ENCODE measurements at regions not wholly inside any gene's neighbourhood (a gene's known extent, or its start where the extent isn't known, plus 50 kb on each side); places are given as distances from the start of the nearest gene placed in this dataset.

GRCh38 chr5:124353016-124353415 is 393.4 kb downstream of the ZNF608 start:
- no peak for DNase-seq

DNA sequence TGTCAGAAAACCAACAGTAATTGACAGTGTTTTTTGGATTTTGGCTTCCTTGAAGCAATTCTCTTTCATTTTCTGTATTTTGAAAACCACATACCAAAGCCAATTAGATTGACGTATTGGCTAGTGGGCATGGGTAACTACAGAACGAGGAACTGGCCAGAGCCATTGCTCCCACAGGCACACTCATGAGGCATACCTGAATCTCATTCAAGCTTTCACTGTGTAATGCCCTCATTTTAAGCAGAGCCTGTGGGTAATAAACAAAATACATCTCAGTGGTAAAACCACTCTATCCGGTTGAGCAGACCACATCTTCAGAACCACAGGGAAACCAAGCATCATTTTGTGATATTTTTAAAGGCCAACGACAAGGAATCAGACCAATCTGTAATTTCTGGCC is 394.1 kb downstream of the ZNF608 start:
- DNase-seq: no peak

GRCh38 chr5:124349931-124350330 is 396.5 kb downstream of the ZNF608 start:
- DNase-seq: no peak

GRCh38 chr5:124343451-124343867 is 403.0 kb downstream of the ZNF608 start:
- peak; percentile 8 for DNase-seq

DNA sequence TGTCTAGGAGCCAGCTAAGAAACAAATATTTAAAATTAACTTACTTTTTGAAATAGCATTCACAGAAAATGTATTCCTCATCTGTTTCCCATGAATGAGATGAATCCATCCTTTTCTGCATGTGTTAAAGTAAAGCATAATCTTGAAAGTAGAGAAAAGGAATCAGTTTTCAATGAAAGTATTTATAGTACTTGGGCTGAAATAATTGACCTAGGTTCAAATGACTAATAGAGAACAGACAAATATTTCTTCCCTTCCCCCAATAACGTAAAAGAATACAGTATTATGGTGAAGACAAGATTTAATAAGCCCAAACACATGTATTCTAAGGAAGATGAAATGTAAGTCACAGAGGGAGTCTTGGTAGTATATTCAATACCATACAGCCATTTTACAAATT is 403.5 kb downstream of the ZNF608 start:
- DNase-seq: no peak

DNA sequence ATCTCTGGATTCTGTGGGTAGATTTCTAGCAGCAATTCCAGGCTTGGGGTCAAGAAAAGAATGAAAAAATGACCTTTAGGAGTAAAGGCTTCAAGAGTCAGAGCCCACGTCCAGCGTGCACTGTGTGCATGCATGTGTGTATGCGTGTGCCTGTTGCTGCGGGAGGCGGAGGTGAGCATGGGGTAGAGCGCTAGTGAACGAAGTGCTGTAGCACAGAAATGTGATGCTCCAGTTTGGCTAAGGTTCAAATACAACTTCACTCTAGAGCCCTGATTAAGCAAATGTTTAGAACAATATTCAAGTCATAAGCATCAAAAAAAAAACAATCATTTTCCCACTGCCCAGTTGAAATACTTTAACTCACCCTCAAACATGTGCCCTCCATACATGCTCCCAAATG is 403.9 kb downstream of the ZNF608 start:
- no peak for DNase-seq

DNA sequence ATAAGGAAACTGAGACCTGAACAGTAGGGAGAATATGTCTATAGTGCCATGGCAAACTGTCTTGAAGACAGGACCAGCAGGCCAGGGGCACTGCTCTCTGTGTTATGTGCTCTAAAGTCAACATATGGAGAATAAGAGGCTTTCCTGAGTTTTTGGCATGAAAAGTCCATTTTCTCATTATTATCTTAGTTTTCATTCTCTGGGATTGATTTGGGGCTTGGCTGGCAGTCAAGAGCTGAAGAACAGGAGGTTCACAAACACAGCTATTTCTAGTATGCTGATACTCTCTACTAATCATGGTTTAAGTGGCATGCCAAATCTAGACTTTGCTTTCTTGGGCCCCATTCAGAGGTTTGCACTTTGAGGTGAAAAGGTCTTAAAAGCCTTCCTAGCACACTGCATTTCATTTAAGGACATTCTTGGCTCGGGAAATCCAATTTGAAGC is 404.4 kb downstream of the ZNF608 start:
- no peak for DNase-seq

DNA sequence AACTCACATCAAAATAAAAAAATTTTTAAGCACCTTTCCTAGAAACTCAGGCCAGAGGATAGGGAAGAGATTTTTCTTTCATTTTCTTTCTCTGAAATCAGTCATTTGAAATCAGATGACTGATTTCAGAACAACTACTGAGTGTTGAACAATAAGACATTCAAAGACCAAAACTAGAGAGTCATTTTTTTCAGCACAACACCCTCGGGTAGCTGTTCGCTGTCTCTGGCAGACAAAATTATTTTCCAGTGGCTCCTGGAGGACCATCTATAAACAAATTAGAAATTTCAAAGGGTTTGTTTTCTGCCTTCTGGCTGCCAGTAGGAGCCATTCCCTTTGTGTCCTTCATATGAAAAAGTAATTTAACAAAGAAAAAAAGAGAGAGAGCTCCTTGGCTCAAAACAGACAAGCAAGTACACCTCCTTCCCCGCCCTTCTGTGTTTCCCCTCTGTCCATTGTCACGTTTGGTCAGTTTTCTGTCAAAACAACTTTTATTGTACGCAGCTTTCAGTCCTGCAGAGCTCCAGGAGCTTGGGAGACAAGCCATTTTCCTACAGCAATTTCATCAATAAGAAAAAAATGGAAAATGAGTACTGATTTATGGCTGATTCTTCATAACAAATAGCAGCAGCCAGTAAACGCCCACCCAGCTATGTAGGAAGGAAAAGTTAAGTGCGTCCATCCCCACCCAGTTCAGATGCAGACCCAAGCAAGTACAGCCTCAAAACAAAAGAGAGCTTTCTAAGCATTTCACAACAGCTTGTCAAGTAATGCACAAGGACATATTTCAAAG is 405.2 kb downstream of the ZNF608 start:
- DNase-seq: no peak

DNA sequence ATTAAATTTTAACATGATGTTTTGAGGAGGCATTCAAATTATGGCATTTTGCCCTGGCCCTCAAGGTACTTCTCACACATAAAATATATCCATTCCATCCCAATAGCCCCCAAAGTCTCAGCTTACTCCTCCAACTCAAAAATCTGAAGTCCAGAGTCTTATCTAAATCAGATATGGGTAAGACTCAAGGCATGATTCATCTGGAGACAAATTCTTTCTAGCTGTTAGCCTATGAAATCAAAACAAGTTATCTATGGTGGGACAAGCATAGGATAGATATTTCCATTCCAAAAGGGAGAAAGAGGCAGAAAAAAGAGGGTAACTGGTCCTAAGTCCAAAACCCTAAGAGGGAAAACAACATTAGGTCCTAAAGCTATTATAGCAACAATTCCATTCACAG is 408.4 kb downstream of the ZNF608 start:
- DNase-seq: no peak

GRCh38 chr5:124333298-124333979 is 413.0 kb downstream of the ZNF608 start:
- DNase-seq: no peak

GRCh38 chr5:124332273-124332672 is 414.2 kb downstream of the ZNF608 start:
- DNase-seq: no peak

- DNase-seq: no peak
Observed at GRCh38 chr5:124330595-124331220, 415.7 kb downstream of the ZNF608 start.

- DNase-seq: no peak
Observed at GRCh38 chr5:124328201-124328600, 418.2 kb downstream of the ZNF608 start.

DNA sequence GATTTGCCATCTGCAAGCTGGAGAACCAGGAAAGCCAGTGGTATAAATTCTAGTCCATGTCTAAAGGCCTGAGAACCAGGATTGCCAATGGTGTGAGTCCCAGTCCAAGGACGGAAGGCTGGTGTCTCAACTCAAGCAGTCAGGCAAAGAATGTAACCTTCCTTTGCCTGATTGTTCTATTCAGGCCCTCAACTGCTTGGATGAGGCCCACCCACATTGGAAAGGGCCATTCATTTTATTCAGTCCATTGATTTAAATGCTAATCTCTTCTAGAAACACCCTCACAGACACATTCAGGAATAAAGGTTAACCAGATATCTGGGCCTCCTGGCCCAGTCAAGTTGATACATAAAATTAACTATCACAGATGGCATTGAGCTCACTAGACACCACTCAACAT is 427.8 kb downstream of the ZNF608 start:
- no peak for DNase-seq

GRCh38 chr5:124317451-124317850 is 429.0 kb downstream of the ZNF608 start:
- DNase-seq: no peak

GRCh38 chr5:124315741-124316415 is 430.6 kb downstream of the ZNF608 start:
- no peak for DNase-seq

GRCh38 chr5:124310453-124310852 is 436.0 kb downstream of the ZNF608 start:
- DNase-seq: no peak

DNA sequence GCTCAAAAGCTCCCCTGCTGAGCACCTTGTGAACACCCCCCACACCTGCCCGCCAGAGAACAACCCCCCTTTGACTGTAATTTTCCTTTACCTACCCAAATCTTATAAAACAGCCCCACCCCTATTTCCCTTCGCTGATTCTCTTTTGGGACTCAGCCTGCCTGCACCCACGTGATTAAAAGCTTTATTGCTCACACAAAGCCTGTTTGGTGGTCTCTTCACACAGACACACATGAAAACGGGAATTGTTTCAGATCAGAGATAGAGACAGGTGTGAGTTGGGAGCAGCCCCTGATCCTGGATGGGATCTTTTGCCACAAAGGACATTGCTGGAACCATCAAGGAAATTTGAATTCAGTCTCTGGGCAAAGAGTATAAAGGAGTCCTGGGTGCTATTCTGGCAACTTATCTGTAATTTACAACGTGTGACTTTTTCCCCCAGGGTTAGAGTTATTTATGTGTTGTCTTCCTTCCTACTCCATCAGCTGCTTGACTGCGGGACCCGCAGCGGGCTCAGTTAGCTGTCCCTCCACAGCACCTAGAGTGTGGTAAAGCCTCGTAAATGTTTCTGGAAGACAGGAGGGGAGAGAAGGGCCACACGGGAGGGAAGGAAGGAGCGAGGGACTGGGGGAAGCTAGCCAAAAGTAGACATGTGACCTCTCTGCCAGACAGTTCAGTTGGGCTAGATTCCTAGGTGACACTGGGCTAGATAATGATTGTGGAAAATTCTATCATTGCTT is 437.0 kb downstream of the ZNF608 start:
- DNase-seq: no peak

GRCh38 chr5:124303366-124303765 is 443.1 kb downstream of the ZNF608 start:
- no peak for DNase-seq

GRCh38 chr5:124302533-124302932 is 443.9 kb downstream of the ZNF608 start:
- no peak for DNase-seq

DNA sequence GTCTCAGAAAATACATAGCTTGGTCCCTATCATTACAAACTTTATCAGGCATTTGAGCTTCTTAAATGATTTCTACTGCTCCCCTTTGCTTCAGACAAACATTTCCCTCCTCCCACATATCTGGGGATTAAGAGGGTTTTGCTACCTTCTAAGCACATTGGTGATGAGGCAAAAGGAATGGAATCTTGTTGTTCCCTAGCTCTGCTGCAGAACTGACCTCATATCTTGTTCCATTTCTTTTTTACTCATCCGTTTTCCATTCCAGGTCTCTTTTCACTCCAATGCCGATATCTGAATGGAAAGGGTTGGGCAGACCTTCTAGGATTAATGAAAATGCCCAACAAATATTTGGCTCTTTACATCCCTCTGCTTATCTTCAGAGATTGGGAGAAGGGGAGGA is 444.6 kb downstream of the ZNF608 start:
- DNase-seq: no peak

GRCh38 chr5:124300815-124301621 is 445.4 kb downstream of the ZNF608 start:
- no peak for DNase-seq
